Activated CD8-positive, alpha-beta T cell treated with anti-CD3 and anti-CD28 coated beads for 36 hours (primary cell): ENCODE measurements at regions not wholly inside any gene's neighbourhood (a gene's known extent, or its start where the extent isn't known, plus 50 kb on each side); places are given as distances from the start of the nearest gene placed in this dataset.

Experiments used
- ATAC-seq: fragments of 200-7000 bp; cut with Tn5 transposase; one replicate; pipeline ENCODE4 v1.10.0; 2021; ENCODE audit warnings: mild to moderate bottlenecking, moderate library complexity
- CTCF ChIA-PET: fragments of 350-600 bp; sonication (Branson Sonifier 250); formaldehyde crosslinking; loops from one replicate; lab custom pipeline; 2021; ENCODE audit warnings: antibody characterized with exemption; lab: Charles Lee
- POLR2A ChIA-PET: fragments of 350-600 bp; sonication (Branson Sonifier 250); formaldehyde crosslinking; loops from one replicate; lab custom pipeline; 2021; ENCODE audit warnings: antibody characterized with exemption; lab: Charles Lee
- DNase-seq: peaks from one replicate; pipeline ENCODE4 v3.0.0-alpha.2; 2020
- H3K27ac Mint-ChIP-seq: one replicate; pipeline ENCODE4 v1.8.0; 2021; ENCODE audit warnings: mild to moderate bottlenecking, mixed read lengths
- H3K27me3 Mint-ChIP-seq: one replicate; pipeline ENCODE4 v1.8.0; 2021; ENCODE audit warnings: mixed read lengths
- H3K36me3 Mint-ChIP-seq: one replicate; pipeline ENCODE4 v1.8.0; 2021; ENCODE audit warnings: low read depth, mixed read lengths
- H3K4me1 Mint-ChIP-seq: one replicate; pipeline ENCODE4 v1.8.0; 2021; ENCODE audit warnings: low read depth, mixed read lengths
- H3K4me3 Mint-ChIP-seq: one replicate; pipeline ENCODE4 v1.8.0; 2021; ENCODE audit warnings: mild to moderate bottlenecking, moderate library complexity, mixed read lengths
- H3K9me3 Mint-ChIP-seq: one replicate; pipeline ENCODE4 v1.8.0; 2021; ENCODE audit warnings: mixed read lengths
- CTCF ChIP-seq: fragments of 200-600 bp; IDR thresholded peaks from one replicate; pipeline ENCODE4 v1.8.0; 2022; ENCODE audit warnings: antibody characterized with exemption, mild to moderate bottlenecking
- intact Hi-C: fragments of 100-400 bp; cut with micrococcal nuclease; formaldehyde crosslinking; loops from one replicate; pipeline ENCODE4 v1.10.0; 2022

- no peak overlapping the region for H3K27ac Mint-ChIP-seq
- no peak overlapping the region for H3K4me3 Mint-ChIP-seq
- ChIA-PET POLR2A (no interaction called here), CTCF (no interaction called here)
- intact Hi-C loops: no loop called here
- ATAC-seq (no peak), DNase-seq (no peak)
- H3K27me3 Mint-ChIP-seq: no peaks in the 10 kb centered on the region
- no peak for TF ChIP-seq CTCF
- no peaks in the 10 kb centered on the region for H3K4me1 Mint-ChIP-seq
- H3K36me3 Mint-ChIP-seq: no peaks in the 10 kb centered on the region
- H3K9me3 Mint-ChIP-seq: no peaks in the 10 kb centered on the region
Observed at GRCh38 chr4:53771326-53771725, 180.0 kb upstream of the LNX1 start.

- Mint-ChIP-seq H3K36me3 (no peaks in the 10 kb centered on the region), H3K4me1 (no peaks in the 10 kb centered on the region), H3K4me3 (no peak overlapping the region), H3K27me3 (no peaks in the 10 kb centered on the region), H3K27ac (no peak overlapping the region), H3K9me3 (no peaks in the 10 kb centered on the region)
- DNase-seq: no peak
- ATAC-seq: no peak
- ChIA-PET POLR2A (no interaction called here), CTCF (no interaction called here)
- TF ChIP-seq CTCF: no peak
- intact Hi-C loops: no loop called here
Observed at GRCh38 chr4:53767482-53767881, 176.2 kb upstream of the LNX1 start.

- intact Hi-C loops: no loop called here
- CTCF ChIA-PET: interaction anchor here (0.6 to 1.2 kb wide), 2 partner anchors 10 to 469 kb away, joined by 3 read pairs; no protein-coding TSS in a partner anchor
Observed at GRCh38 chr4:53764761-53765490, 173.6 kb upstream of the LNX1 start.

GRCh38 chr4:53763813-53764597 lies 172.7 kb upstream of the LNX1 start:
- Mint-ChIP-seq H3K27ac (no peak overlapping the region), H3K4me3 (no peak overlapping the region), H3K4me1 (no peaks in the 10 kb centered on the region), H3K36me3 (no peaks in the 10 kb centered on the region), H3K9me3 (peaks cover 3% of the 10 kb centered on the region), H3K27me3 (no peaks in the 10 kb centered on the region)
- DNase-seq: no peak
- ChIA-PET CTCF (interaction anchor here (1.2 kb wide), 1 partner anchor 9 kb away, joined by 3 read pairs; no protein-coding TSS in a partner anchor), POLR2A (no interaction called here)
- intact Hi-C loops: no loop called here
- no peak for TF ChIP-seq CTCF
- no peak for ATAC-seq

More at GRCh38 chr4:53764761-53765490, 173.6 kb upstream of the LNX1 start:
- no peak for TF ChIP-seq CTCF
- peaks cover 3% of the 10 kb centered on the region for H3K9me3 Mint-ChIP-seq
- ATAC-seq (no peak), DNase-seq (no peak)
- no peaks in the 10 kb centered on the region for H3K4me1 Mint-ChIP-seq
- no peak overlapping the region for H3K27ac Mint-ChIP-seq
- POLR2A ChIA-PET: no interaction called here
- no peaks in the 10 kb centered on the region for H3K27me3 Mint-ChIP-seq
- H3K4me3 Mint-ChIP-seq: no peak overlapping the region
- no peaks in the 10 kb centered on the region for H3K36me3 Mint-ChIP-seq

GRCh38 chr4:53755656-53756055 lies 164.4 kb upstream of the LNX1 start:
- no peak for TF ChIP-seq CTCF
- Mint-ChIP-seq H3K27me3 (peaks cover 2% of the 10 kb centered on the region), H3K9me3 (peaks cover 11% of the 10 kb centered on the region), H3K36me3 (no peaks in the 10 kb centered on the region), H3K4me1 (no peaks in the 10 kb centered on the region), H3K27ac (no peak overlapping the region), H3K4me3 (no peak overlapping the region)
- no peak for DNase-seq
- POLR2A ChIA-PET: no interaction called here
- intact Hi-C loops: no loop called here
- no peak for ATAC-seq
- CTCF ChIA-PET: no interaction called here
